Urinary bladder (tissue), 3 donors: ENCODE measurements at regions not wholly inside any gene's neighbourhood (a gene's known extent, or its start where the extent isn't known, plus 50 kb on each side); places are given as distances from the start of the nearest gene placed in this dataset.

Experiments
- DNase-seq: peaks from one replicate; pipeline ENCODE4 v3.0.0-alpha.2; 2015; ENCODE audit errors: extremely low spot score
- H3K27ac ChIP-seq: one replicate; pipeline ENCODE4 v1.5.1; 2013; ENCODE audit warnings: low read depth, mild to moderate bottlenecking, moderate library complexity
- H3K36me3 ChIP-seq: one replicate; pipeline ENCODE4 v1.6.1; 2013; ENCODE audit warnings: mild to moderate bottlenecking, moderate library complexity; ENCODE audit not compliant: insufficient read depth
- H3K4me1 ChIP-seq: one replicate; pipeline ENCODE4 v1.6.1; 2013; ENCODE audit warnings: mild to moderate bottlenecking, moderate library complexity; ENCODE audit not compliant: insufficient read depth
- H3K4me3 ChIP-seq: one replicate; pipeline ENCODE4 v1.5.1; 2013; ENCODE audit warnings: low read depth, low read length
- WGBS: extraction: QIAGEN DNeasy Blood & Tissue Kit; methylation state at CpG from one replicate; pipeline ENCODE4 v1.1.7; 2013; 5-methylcytosine and 5-hydroxymethylcytosine counted together
- donor health status: healthy with polysubstance abuse.
- donor health status: healthy.

DNA sequence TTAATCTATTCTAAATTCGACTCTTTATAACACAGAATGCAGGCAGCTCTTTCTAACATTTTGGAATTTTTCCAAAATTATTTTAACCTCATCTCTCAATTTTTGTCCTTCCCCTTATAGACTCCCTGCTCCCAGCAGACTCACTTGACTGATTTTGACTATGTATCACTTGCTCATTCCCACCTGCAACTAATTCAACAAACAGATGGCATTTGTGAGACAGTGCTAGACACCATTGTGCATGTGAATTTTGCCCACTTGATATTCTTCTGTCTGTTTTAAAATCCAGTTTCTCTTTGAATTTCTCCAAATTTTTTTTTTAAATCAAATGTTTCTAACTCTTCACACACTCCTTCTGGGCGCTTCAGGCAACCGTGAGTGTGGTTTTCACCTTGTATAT lies 1534.0 kb downstream of the PCDH7 start:
- Histone ChIP-seq H3K27ac (no peak overlapping the region), H3K4me1 (no peaks in the 10 kb centered on the region), H3K36me3 (no peaks in the 10 kb centered on the region), H3K4me3 (no peak overlapping the region)
- 66% methylated on average over 3 of the region's 3 CpGs for WGBS
- DNase-seq, result no peak

DNA sequence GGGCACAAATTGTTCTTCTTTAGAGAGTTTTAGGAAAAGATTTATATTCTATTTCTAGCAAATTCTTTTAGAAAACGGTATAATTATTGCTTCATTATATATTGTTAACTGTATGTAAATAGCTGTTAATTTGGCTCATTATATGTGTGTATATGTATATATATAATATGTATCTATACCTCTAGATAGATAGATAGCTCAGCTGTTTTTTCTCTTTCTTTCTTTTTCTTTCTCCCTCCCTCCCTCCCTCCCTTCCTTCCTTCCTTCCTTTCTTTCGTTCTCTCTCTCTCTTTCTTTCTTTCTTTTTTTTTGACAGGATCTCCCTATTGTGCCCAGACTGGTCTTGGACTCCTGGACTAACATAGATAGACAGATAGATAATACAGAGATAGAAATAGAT lies 1538.8 kb downstream of the PCDH7 start:
- no peak overlapping the region for H3K4me3 ChIP-seq
- no peaks in the 10 kb centered on the region for H3K36me3 ChIP-seq
- DNase-seq, result no peak
- no peak overlapping the region for H3K27ac ChIP-seq
- H3K4me1 ChIP-seq, result no peaks in the 10 kb centered on the region
- WGBS, result 77% methylated on average over 2 of the region's 2 CpGs

DNA sequence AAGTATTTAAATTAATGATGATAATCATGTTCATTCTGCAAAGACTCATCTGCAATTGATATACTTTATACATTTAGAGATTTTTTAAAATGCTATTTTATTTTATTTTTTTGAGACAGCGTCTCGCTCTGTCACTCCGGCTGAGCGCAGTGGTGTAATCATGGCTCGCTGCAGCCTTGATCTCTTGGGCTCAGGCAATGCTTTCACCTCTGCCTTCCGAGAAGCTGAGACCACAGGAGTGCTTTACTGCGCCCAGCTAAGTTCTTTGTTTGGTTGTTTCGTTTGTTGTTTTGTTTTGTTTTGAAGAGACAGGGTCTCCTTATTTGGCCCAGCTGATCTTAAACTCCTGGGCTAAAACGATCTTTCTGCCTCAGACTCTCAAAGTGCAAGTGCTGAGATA lies 1541.0 kb downstream of the PCDH7 start:
- no peak overlapping the region for H3K27ac ChIP-seq
- 85% methylated on average over 9 of the region's 9 CpGs for WGBS

DNA sequence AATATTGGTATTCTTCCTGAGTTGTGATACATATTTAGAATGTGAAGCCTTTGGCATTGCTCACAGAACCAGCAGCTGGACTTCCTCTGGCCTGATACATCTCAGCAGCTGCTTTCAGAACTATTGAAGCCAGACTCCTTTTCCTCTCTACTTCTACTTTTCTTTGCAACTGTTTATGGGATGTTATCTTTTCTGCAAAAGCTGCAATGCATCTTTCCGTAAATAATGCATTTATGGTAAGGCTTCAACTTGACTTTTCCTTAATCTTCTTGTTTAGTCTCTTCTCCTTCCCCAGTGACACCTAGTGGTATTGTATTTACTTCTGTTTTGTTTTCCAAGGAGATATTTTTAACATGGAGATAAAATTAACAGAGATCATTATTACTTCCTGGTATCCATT lies 1548.7 kb downstream of the PCDH7 start:
- H3K36me3 ChIP-seq, result no peaks in the 10 kb centered on the region
- no peak overlapping the region for H3K4me3 ChIP-seq
- H3K4me1 ChIP-seq, result no peaks in the 10 kb centered on the region
- H3K27ac ChIP-seq, result no peak overlapping the region
- 10% methylated on average over 1 of the region's 1 CpG for WGBS
- DNase-seq, result peak; percentile 15

More for the DNA sequence above, 1541.0 kb downstream of the PCDH7 start:
- no peak for DNase-seq
- Histone ChIP-seq H3K36me3 (no peaks in the 10 kb centered on the region), H3K4me3 (no peak overlapping the region), H3K4me1 (no peaks in the 10 kb centered on the region)

DNA sequence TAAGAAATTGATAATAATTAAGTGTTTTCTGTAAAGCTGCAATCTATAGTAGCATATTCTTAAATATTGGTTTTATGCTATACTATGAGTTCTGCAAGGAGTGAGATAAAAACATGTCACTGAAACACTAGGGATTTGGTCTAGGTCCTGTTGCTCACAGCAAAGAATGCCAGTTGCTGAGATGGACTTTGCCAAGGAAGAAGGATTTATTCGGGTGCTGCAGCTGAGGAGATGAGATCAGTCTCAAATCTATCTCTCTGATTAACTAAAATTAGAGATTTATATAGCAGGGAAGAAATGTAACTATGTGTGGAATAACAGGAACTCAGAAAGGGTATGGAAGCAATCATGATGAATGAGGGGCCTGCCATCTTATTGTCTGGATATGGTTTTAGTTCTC lies 1569.9 kb downstream of the PCDH7 start:
- Histone ChIP-seq H3K36me3 (no peaks in the 10 kb centered on the region), H3K4me3 (no peak overlapping the region), H3K4me1 (no peaks in the 10 kb centered on the region), H3K27ac (no peak overlapping the region)
- no peak for DNase-seq
- WGBS, result 93% methylated on average over 1 of the region's 1 CpG

DNA sequence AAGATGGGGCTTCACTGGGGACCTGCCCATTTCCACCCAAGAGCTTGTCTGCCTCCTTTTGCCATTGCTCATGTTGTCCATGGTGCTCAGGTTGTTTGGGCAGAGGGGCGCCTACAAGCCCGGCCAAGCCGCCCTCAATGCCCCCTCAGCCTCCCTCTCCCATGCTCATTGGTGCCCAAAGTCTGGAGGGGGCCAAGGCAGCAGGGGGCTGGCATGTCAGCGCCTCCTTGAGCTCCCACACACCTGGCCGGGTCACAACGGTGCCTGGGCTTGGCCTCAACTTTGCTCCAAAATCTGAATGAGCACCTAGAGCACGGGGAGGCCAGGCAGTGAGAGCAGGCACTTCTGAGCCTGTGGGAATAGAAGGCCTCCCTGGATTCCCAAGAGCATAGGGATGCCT lies 1598.8 kb downstream of the PCDH7 start:
- Histone ChIP-seq H3K36me3 (no peaks in the 10 kb centered on the region), H3K4me1 (no peaks in the 10 kb centered on the region), H3K4me3 (no peak overlapping the region), H3K27ac (no peak overlapping the region)
- WGBS, result 94% methylated on average over 7 of the region's 7 CpGs
- DNase-seq, result no peak

DNA sequence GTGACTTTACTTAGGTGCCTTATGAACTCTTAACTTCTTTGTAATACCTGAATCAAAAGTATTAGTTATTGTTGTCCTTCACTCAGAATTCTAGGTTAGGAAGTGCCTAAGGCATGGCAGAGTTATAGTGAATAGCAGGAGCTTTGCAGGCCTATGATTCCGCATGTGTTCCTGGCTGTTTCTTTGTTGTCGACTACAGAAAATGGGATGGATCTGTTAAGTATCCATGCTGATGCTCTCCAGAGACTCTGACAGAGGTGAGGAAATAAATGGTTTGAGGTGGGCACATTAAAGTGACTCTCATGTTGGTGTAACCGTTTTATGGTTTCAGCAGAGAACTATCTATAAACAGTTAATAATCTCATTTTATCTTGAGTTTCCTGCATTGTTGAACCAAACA lies 1601.3 kb downstream of the PCDH7 start:
- WGBS, result 53% methylated on average over 3 of the region's 3 CpGs
- no peaks in the 10 kb centered on the region for H3K4me1 ChIP-seq

DNA sequence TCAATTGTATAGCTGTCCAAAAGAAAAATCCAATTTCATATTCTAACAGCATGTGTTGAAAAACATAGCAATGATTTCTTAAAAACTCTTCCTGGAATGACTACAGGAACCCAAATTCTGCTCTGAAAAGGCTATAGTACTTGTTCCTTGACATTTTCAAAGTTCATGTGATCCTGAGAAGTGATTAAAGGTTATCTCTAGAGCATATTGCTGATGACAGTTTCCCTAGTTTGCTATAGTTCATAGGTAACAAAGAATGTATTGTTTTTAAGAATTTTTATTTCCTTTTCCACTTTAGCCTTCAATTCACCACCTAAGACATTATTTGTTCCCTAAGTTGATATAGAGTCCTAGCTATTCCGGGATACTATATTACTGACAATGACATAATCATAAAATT lies 1614.6 kb downstream of the PCDH7 start:
- H3K27ac ChIP-seq, result no peak overlapping the region
- no peak overlapping the region for H3K4me3 ChIP-seq
- no peak for DNase-seq
- no peaks in the 10 kb centered on the region for H3K36me3 ChIP-seq
- H3K4me1 ChIP-seq, result no peaks in the 10 kb centered on the region
- WGBS, result 95% methylated on average over 1 of the region's 1 CpG

More for the DNA sequence above, 1601.3 kb downstream of the PCDH7 start:
- H3K4me3 ChIP-seq, result no peak overlapping the region
- DNase-seq, result no peak
- H3K36me3 ChIP-seq, result no peaks in the 10 kb centered on the region
- no peak overlapping the region for H3K27ac ChIP-seq

DNA sequence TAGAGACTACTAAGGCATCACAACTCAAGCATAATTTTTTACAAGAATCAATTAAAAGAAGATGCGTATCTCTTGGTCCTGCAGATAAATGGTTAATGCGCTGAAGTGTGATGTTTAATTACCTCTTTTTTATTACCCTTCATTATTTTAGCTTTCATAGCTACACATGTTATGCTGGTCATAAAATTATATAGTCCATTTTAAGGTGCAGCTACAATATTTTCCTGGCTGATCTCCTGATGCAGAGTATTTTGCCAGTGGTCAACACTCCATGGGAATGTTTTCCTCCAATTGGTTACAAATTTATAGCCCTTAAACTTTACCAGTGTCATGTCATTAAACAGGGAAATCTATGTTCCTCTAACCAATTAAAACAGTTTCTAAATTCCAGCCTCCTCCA lies 1617.2 kb downstream of the PCDH7 start:
- no peak overlapping the region for H3K27ac ChIP-seq
- no peak for DNase-seq
- H3K4me3 ChIP-seq, result no peak overlapping the region
- H3K36me3 ChIP-seq, result no peaks in the 10 kb centered on the region
- WGBS, result 98% methylated on average over 2 of the region's 2 CpGs
- H3K4me1 ChIP-seq, result no peaks in the 10 kb centered on the region

DNA sequence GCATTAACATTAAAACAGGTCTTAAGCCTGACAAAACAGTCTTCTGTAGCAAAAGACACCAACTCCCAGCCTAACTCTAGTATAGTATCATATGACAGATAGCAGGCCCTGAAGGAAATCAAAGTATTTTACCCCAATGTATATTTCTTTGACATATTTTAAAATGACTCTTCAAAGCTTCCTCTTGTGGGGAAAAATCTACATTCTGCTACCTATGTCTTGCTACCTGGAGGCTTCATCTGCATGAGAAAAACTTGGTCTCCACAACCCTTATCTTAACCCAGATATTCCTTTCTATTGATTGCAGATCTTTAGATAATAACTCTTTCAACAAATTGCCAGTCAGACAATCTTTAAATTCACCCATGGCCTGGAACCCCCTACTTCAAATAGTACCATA lies 1620.4 kb downstream of the PCDH7 start:
- Histone ChIP-seq H3K27ac (no peak overlapping the region), H3K4me3 (no peak overlapping the region), H3K36me3 (no peaks in the 10 kb centered on the region), H3K4me1 (no peaks in the 10 kb centered on the region)
- no peak for DNase-seq

DNA sequence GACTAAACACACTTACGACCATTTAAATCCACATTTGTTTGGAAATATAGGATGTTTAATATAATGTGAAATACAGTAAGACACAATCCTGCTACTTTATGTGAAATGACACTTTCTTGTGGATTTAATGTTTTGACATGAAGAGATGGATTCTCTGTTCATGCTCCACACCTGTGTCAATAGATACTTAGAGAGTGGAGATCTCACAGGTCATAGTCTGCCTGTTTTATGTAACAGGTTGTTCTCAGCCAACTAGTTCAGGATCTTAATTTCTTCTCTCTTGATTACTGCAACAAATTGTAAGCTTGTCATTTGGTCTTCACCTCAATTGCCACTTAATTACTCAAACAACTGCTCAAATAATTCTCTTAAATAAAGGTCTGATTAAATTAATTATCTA lies 1621.2 kb downstream of the PCDH7 start:
- WGBS, result 66% methylated on average over 1 of the region's 1 CpG
- no peaks in the 10 kb centered on the region for H3K4me1 ChIP-seq
- no peak for DNase-seq
- no peaks in the 10 kb centered on the region for H3K36me3 ChIP-seq
- H3K4me3 ChIP-seq, result no peak overlapping the region
- no peak overlapping the region for H3K27ac ChIP-seq

DNA sequence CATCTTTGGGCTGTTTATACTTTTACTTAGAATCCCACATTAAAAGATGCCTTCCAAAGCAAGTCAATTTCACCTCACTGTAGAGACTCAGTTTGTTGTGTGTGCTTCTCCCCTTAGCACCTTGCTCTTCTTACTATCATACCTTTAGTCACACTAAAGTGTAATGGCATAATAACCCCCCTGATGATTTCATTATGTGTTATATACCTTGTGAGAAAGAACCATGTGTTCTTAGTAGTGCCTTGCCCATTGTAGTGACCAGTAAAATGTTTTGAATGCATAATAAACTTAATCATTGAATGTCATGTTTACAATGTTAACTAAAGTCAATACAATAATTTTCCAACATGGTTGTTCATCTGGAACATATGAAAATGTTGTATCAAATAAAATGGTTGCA lies 1621.9 kb downstream of the PCDH7 start:
- DNase-seq, result no peak
- Histone ChIP-seq H3K4me3 (no peak overlapping the region), H3K4me1 (no peaks in the 10 kb centered on the region), H3K27ac (no peak overlapping the region), H3K36me3 (no peaks in the 10 kb centered on the region)

DNA sequence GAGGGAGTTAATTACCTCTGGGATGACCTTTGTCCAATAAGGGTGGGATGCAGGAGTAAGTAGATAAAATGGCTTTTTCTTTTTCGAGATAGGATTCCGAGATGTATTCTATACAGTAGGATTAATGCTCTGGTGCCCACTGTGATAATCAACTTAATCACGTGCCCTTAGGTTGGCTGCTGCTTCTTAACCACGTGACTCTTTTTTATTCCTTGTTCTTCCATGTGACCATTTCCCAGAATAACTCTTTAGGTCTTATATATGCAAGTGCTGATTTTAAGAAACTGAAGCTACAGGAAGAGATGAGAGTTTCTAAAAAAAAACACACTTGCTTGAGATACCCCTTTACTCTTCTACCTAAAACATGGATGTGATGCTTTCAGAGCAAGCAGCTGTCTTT lies 1628.9 kb downstream of the PCDH7 start:
- 91% methylated on average over 4 of the region's 4 CpGs for WGBS
- Histone ChIP-seq H3K27ac (no peak overlapping the region), H3K4me3 (no peak overlapping the region), H3K4me1 (no peaks in the 10 kb centered on the region), H3K36me3 (no peaks in the 10 kb centered on the region)
- no peak for DNase-seq

DNA sequence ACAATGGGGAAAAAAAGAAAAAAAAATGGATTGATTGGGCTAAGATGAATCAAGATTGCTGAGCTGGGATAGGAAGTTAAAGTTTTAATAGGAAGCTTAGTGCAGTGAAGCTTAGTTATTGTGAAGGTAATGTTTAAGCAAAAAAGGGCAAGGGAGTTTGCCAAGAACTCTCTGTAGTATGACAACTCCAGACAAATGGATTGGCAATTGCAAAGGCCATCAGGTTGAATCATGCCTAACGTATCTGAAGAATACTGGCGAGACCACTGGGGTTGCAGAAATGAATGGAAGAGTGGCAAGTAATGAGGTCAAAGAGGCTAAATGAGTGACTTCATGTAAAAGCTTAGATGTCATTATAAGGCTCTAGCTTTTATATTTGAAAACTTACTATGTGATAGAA lies 1654.0 kb downstream of the PCDH7 start:
- WGBS, result 91% methylated on average over 2 of the region's 2 CpGs
- H3K27ac ChIP-seq, result no peak overlapping the region
- no peaks in the 10 kb centered on the region for H3K36me3 ChIP-seq
- no peak for DNase-seq
- no peak overlapping the region for H3K4me3 ChIP-seq
- no peaks in the 10 kb centered on the region for H3K4me1 ChIP-seq

DNA sequence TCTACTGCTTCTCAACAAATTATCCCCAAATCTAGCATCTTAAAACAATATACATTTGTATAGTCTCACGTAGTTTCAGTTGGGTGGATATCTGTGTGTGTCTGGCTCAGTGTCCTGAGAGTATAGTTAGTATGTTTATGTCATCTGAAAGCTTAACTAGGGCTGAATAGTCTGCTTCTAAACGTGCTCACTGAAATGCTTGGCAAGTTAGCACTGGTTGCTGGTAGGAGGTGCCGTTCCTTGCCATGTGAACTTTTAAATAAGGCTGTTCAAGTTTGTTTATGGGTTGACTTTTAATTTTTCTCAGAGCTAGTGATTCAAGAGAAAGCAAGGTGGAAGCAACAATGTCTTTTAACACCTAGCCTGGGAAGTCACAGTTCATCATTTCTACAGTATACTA lies 1673.6 kb downstream of the PCDH7 start:
- no peak for DNase-seq
- Histone ChIP-seq H3K27ac (no peak overlapping the region), H3K4me3 (no peak overlapping the region), H3K4me1 (no peaks in the 10 kb centered on the region), H3K36me3 (no peaks in the 10 kb centered on the region)
- WGBS, result 30% methylated on average over 3 of the region's 3 CpGs
